IPS DF 19.7 (cell line): ENCODE measurements at regions not wholly inside any gene's neighbourhood (a gene's known extent, or its start where the extent isn't known, plus 50 kb on each side); places are given as distances from the start of the nearest gene placed in this dataset.
"Not testable (repeated sequence)": the region's sequence is repeated elsewhere in the genome, so short reads cannot be mapped to it uniquely, and the experiment has no call there.

Source experiments
- DNase-seq: peaks from one replicate; pipeline ENCODE4 v3.0.0-alpha.2; 2013; ENCODE audit warnings: low read depth, low spot score

DNA sequence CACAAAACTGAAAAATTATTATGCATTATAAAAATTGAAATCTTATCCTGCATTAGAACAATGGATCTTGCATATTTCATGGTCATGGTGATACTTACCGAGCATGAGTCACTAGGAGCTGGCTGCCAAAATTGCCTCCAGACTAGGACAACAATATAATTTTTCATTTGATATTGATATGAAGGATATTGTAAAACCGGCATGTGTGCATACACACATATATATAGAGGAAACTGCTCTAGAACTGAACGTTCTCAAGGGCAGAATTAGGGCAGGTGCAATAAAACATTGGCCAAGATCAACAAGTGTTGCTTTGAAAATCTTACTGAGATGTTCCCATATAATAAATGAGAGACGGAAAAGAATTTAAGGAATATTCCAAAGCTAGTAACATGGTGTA, 319.4 kb upstream of the POU1F1 start:
- DNase-seq: no peak

GRCh38 chr3:87581240-87581639, 304.9 kb upstream of the POU1F1 start:
- DNase-seq: no peak

GRCh38 chr3:87576752-87577151, 300.4 kb upstream of the POU1F1 start:
- no peak for DNase-seq

DNA sequence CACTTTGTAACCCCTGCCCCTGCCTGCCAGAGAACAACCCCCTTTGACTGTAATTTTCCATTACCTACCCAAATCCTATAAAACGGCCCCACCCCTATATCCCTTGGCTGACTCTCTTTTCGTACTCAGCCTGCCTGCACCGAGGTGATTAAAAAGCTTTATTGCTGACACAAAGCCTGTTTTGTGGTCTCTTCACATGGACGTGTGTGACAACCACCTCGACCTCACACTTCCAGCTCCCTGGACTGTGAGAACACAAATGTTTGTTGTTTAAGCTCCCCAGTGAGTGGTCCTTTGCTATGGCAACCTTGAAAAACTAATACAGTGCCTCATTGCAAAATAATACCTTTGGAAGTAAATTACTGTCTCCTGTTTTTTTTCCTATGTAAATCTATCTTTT, 299.2 kb upstream of the POU1F1 start:
- no peak for DNase-seq

DNA sequence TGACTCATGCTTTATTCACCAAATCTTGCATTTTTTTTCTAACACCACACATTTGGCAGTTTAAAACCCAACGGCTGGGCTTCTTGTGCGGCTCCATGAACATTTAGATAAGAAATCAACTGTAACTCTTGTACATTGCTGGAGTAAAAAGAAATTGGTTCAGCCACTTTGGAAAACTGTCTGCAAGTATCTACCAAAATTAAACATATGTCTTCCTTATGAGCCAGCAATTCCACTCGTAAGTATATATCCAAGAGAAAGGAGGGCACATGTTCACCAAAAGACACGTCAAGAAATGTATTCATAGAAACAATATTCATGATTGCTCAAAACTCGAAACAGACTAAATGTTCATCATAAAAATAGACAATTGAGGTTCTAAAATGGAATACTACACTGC, 291.9 kb upstream of the POU1F1 start:
- DNase-seq: no peak

GRCh38 chr3:87564438-87564837, 288.1 kb upstream of the POU1F1 start:
- DNase-seq: no peak

DNA sequence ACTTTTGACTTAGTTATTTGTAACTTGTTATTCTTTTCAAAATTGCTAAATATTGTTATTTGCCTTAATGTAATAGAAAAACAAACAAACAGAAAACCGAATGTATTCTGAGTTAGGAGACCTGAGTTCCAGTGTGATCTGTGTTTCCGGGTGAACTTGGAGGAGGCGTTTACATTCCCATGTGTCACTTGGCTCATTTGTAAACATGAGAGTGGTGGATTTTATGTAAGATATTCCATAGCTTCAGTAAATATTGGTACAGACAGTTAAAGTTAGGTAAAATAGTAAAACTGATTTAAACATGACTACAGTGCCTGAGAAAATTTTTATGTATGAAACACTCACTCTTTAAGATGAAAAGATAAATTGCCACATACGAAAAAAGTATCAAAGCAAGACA, 287.3 kb upstream of the POU1F1 start:
- DNase-seq: no peak

GRCh38 chr3:87558492-87558891, 282.1 kb upstream of the POU1F1 start:
- no peak for DNase-seq

DNA sequence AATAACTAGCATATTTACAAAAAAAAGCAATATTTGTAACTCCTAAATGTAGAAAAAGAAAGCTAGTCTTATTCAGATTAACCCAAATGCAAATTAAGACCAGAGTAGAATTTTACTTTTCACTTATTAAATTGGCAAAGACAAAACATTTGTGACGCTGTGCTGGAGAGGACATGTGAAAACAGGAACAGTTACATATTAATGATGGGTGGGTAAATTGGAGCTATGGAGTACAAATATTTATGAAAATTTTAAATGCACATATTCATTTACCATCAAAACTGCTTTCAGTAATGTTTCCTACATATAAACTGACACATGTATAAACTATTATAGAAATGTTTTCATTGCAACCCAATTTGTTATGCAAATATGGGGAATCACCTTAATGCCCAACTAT, 278.9 kb upstream of the POU1F1 start:
- no peak for DNase-seq

DNA sequence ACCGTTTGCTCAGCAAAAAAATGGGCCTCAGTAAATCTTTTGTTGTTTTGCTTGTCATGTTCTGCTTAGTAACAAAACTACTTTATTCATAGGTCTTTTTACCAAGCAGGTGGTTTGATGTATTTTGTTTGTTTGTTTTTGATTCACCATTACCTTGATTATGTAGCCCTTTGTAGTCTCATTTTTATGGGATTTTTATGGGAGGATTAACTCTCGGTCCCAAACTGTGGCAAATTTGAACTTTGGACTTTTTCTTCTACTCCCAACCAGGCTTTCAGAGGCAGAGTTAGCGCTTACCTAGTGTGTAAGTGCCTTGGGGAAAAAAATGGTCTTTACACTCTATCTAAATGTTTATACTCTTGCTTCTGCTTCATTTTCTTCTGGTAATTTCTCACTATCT, 276.7 kb upstream of the POU1F1 start:
- DNase-seq: no peak

GRCh38 chr3:87550892-87551291, 274.5 kb upstream of the POU1F1 start:
- DNase-seq: no peak

DNA sequence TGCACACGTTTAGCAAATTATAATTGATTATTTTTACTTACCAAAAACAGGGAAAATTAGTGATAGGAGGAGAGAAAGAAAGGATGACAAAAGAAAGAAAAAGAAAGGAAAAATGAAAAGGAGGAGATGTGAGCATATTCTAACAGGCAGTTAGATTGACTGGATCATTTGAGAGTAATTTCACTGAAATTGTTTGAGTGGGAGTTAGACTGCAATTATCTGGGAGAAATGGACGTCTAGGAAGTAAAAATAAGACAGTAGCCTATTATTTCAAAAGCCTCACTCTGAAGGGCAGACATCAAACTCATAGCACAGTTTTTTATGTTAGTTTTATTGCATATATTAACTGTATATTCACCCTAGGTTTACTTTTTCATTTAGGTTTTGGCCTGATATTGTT, 272.8 kb upstream of the POU1F1 start:
- DNase-seq: no peak

DNA sequence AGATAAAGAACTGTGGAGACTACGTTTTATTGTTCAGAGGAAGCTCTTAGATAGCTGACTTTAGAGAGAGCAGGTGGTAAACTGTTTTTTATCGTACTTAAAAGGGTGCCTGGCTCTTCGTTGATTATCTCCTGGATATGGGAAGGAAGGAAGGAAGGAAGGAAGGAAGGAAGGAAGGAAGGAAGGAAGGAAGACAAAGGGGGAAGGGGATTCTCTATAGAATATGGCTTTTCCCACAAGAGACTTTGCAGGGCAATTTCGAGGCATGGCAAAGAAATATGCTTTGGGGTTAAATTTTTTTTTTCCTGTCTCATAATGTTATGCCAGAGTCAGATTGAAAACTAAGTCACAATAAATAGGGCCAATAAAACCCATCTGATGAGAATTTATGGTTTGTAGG, 271.9 kb upstream of the POU1F1 start:
- no peak for DNase-seq

DNA sequence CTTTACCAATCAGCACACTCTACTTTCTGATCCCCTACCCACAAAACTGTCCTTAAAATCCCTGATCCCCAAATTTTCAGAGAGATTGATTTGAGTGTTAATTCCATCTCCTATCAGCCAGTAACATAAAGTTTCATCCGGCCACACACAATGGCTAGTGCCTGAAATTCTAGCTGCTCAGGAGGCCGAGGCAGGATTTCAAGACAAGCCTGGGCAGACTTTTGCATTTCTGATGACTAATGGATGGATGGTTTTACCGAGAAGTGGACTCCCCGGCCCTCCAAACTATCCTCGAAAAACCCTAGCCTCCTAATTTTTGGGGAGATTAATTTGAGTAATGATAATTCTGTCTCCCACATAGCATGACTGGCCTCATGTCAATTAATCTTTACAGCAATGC, 269.8 kb upstream of the POU1F1 start:
- no peak for DNase-seq

DNA sequence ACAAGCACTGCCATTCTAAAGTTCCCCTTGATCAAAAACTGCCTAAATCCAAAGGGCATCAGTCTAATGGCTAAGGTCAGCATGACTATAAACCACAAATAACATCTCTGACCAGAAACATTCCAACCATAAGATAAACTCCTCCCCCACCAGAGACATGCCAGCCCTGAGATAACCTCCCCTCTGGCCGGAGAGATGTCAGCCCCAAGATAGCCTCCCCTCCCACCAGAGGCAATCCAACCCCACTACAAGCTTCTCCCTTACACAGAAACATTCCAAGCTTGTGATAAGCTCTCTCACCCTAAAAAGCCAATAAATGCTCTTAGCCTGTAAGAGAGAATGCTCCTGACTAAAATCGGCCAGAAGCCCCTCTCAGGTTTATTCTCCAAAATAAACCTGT, 267.0 kb upstream of the POU1F1 start:
- not testable (repeated sequence) for DNase-seq

DNA sequence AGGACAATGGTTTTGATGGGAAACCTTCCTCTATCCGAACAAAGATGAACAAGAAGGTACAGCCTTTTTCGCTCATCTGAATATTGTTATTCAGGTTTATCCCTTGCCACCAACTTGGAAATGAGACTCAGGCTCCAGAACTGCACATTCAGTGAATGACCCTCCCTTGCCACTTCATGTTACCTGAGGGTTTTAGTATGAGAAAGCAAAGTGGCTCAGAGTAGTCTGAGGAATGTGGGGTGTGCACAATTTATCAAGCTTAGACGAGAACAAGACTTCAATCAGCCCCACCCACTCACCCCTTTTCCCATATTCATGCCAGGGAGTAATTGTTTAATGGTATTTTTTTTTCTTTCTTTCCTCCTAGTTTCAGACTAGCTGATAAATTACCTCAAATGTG, 265.3 kb upstream of the POU1F1 start:
- no peak for DNase-seq

GRCh38 chr3:87538722-87539121, 262.3 kb upstream of the POU1F1 start:
- DNase-seq: not testable (repeated sequence)

GRCh38 chr3:87509401-87509800, 233.0 kb upstream of the POU1F1 start:
- DNase-seq: no peak

DNA sequence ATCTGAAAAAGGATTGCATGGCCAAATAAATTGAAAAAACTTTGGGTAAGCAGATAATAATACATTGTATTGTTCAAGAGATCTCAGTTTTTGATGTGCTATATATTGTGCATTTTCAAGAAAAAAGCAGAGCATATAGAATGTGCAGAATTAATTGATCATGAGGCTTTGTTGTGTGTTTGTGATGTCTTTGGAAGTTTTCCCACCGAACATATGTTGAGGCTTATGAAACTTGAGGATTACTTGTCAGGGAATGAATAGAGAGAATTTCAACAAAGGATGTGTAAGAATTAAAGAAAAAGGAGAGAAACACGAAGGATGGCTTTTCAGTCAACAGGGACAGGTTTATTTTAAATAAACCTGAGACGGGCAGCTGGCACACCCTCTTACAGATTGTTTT, 232.5 kb upstream of the POU1F1 start:
- DNase-seq: no peak

DNA sequence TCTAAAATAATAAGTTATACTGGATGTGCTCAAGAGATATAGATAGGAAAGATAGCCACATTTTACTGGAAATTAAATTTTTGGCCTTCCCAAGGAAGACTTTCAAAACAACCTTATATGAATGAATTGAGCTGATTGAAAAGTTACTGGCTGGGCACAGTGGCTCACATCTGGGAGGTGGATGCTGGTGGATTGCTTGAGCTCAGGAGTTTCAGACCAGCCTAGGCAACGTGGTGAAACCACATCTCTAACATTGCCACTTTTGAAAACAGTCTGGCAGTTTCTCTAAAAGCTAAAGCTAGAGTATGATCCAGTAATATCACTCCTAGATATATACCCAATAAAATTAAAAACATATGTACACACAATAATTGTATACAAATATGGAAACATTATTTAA, 231.4 kb upstream of the POU1F1 start:
- no peak for DNase-seq

DNA sequence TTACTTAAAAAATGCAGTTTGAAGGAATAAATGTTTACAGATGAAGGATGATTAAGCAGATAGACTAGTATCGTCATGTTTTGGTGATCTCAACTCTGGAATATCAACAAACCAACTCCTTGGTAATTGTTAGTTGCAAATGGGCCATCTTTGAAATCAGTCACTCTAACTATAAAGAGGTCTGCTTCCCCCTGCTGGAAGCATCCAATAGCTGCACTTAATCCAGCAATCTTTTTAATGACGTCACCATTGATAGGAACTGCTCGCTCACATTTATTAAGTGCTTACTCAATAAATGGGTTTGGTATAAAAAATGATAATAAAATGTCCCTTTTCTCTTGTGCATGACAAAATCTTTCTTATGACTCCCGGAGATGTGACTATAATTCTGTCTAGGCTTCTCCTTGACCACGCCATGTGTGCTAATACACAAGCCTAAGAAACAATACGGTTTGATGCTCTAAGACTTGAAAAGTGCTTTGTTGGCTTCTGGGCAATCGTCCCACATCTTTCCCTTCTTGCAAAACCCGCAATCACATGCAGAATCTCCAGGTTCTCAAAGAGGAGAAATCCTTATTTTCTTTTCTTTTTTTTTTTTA, 227.6 kb upstream of the POU1F1 start:
- peak; percentile 15 for DNase-seq

DNA sequence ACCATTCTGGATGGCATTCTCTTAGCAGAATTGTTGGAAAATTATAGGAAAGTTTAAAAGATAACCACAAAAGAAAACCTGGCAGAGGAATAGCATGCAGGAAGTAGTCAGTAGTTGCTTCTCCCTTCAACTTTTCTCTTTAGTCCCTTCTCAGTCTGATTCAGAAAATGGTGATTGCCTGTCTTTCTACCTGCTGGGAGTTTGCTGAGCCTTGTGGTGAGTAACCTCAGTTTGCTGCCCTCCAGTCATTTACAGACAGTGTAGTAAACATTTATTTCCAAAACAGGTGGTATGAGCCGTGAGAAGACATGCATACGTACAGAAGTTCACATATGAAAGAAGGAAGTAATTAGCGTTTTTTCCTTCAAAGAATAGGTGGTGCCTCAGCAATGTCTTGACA, 224.7 kb upstream of the POU1F1 start:
- no peak for DNase-seq

DNA sequence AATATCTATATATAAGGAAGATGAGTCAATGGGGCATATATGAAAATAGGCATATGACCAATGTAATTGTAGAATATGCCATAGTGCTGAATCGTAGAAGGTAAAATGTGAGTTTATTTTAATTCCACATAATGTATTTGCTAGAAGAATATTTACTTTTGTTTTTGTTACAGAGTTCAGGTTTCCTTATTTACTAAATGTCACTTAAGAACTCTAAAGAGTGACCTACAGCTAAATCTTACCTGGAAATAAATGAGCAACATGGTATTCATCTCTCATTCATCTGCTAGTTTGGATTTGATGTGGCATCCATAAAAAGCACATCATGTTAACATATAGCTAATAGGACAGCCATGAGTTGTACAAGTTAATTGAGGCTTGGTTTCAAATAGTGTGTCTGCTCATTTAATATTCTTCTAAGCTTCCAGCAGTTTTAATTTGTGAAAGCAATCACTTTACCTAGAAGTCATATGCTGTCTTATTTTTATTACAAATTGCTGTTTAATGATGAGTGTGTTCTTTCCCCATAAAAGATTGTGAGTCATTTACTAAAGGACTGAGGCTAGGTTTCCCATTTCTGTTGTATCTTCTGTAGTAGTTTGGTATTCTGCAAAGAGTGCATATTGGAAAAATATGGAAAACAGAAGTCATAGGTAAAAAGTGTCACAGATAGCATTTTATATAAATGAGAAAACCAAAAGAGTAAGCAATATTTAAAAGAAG, 222.1 kb upstream of the POU1F1 start:
- DNase-seq: no peak

GRCh38 chr3:87495938-87496337, 219.6 kb upstream of the POU1F1 start:
- no peak for DNase-seq
